ENCODE measurements at regions not wholly inside any gene's neighbourhood (a gene's known extent, or its start where the extent isn't known, plus 50 kb on each side); places are given as distances from the start of the nearest gene placed in this dataset.

- WGBS (ENCODE audit: extremely low coverage, insufficient coverage, insufficient read length) = 97% methylated on average over 1 of the region's 1 CpG
- Histone ChIP-seq H3K14ac (ENCODE audit: low read length) (no peak overlapping the region), H3K23ac (ENCODE audit: low read length) (no peak overlapping the region), H3K4me3 (ENCODE audit: low read depth, low read length) (no peak overlapping the region), H3K36me3 (ENCODE audit: control insufficient read depth in 1 of 2, insufficient read depth in 2 of 2, low read length in 2 of 2) (no peaks in the 10 kb centered on the region), H2BK120ac (ENCODE audit: insufficient read depth, low read length, poor library complexity) (no peak overlapping the region), H3K79me1 (ENCODE audit: low read length) (no peaks in the 10 kb centered on the region), H2AK5ac (ENCODE audit: low read length) (no peak overlapping the region), H3K9ac (ENCODE audit: low read length) (no peak overlapping the region), H4K91ac (ENCODE audit: low read depth, low read length) (no peak overlapping the region), H3K4me2 (ENCODE audit: low read length) (no peak overlapping the region), H3K27me3 (ENCODE audit: insufficient read depth, low read length) (no peaks in the 10 kb centered on the region), H2BK5ac (ENCODE audit: low read depth, low read length, poor library complexity) (no peak overlapping the region), H2BK12ac (ENCODE audit: low read length) (no peak overlapping the region), H3K79me2 (ENCODE audit: control insufficient read depth, insufficient read depth, low read length, poor library complexity) (no peaks in the 10 kb centered on the region), H3K18ac (ENCODE audit: low read length) (no peak overlapping the region), H3K27ac (ENCODE audit: low read depth, low read length) (no peak overlapping the region), H4K12ac (ENCODE audit: low read depth, low read length) (no peak overlapping the region), H3K9me3 (ENCODE audit: insufficient read depth, low read depth, low read length) (no peaks in the 10 kb centered on the region), H3K4me1 (ENCODE audit: control insufficient read depth in 1 of 2, insufficient read depth in 2 of 2, low read length in 2 of 2) (no peaks in the 10 kb centered on the region), H4K8ac (ENCODE audit: low read depth, low read length) (no peak overlapping the region), H3K4ac (ENCODE audit: low read depth, low read length) (no peak overlapping the region), H2AFZ (ENCODE audit: insufficient read depth, low read length, poor library complexity) (no peak overlapping the region)
- no peak for DNase-seq
These were observed 1259.2 kb downstream of the FSCB start for GRCh38 chr14:43247877-43248276.

GRCh38 chr14:43244142-43244625 lies 1262.9 kb downstream of the FSCB start:
- no peaks in the 10 kb centered on the region for H3K4me1 ChIP-seq (ENCODE audit: control insufficient read depth in 1 of 2, insufficient read depth in 2 of 2, low read length in 2 of 2)
- H4K12ac ChIP-seq (ENCODE audit: low read depth, low read length) = no peak overlapping the region
- H4K8ac ChIP-seq (ENCODE audit: low read depth, low read length) = no peak overlapping the region
- H3K23ac ChIP-seq (ENCODE audit: low read length) = no peak overlapping the region
- DNase-seq = no peak
- H3K79me1 ChIP-seq (ENCODE audit: low read length) = no peaks in the 10 kb centered on the region
- no peak overlapping the region for H2BK120ac ChIP-seq (ENCODE audit: insufficient read depth, low read length, poor library complexity)
- no peak overlapping the region for H3K27ac ChIP-seq (ENCODE audit: low read depth, low read length)
- no peak overlapping the region for H3K4me3 ChIP-seq (ENCODE audit: low read depth, low read length)
- no peak overlapping the region for H3K4me2 ChIP-seq (ENCODE audit: low read length)
- H2AFZ ChIP-seq (ENCODE audit: insufficient read depth, low read length, poor library complexity) = no peak overlapping the region
- H3K36me3 ChIP-seq (ENCODE audit: control insufficient read depth in 1 of 2, insufficient read depth in 2 of 2, low read length in 2 of 2) = no peaks in the 10 kb centered on the region
- no peak overlapping the region for H2BK12ac ChIP-seq (ENCODE audit: low read length)
- no peaks in the 10 kb centered on the region for H3K27me3 ChIP-seq (ENCODE audit: insufficient read depth, low read length)
- no peak overlapping the region for H2AK5ac ChIP-seq (ENCODE audit: low read length)
- no peak overlapping the region for H3K9ac ChIP-seq (ENCODE audit: low read length)
- no peak overlapping the region for H3K14ac ChIP-seq (ENCODE audit: low read length)
- H2BK5ac ChIP-seq (ENCODE audit: low read depth, low read length, poor library complexity) = no peak overlapping the region
- no peak overlapping the region for H3K4ac ChIP-seq (ENCODE audit: low read depth, low read length)
- no peaks in the 10 kb centered on the region for H3K9me3 ChIP-seq (ENCODE audit: insufficient read depth, low read depth, low read length)
- H3K18ac ChIP-seq (ENCODE audit: low read length) = no peak overlapping the region
- no CpG with 5 or more reads among the region's 2 CpGs for WGBS (ENCODE audit: extremely low coverage, insufficient coverage, insufficient read length)
- H4K91ac ChIP-seq (ENCODE audit: low read depth, low read length) = no peak overlapping the region
- no peaks in the 10 kb centered on the region for H3K79me2 ChIP-seq (ENCODE audit: control insufficient read depth, insufficient read depth, low read length, poor library complexity)

- Histone ChIP-seq H3K23ac (ENCODE audit: low read length) (no peak overlapping the region), H2BK120ac (ENCODE audit: insufficient read depth, low read length, poor library complexity) (no peak overlapping the region), H3K79me1 (ENCODE audit: low read length) (no peaks in the 10 kb centered on the region), H4K8ac (ENCODE audit: low read depth, low read length) (no peak overlapping the region), H3K4ac (ENCODE audit: low read depth, low read length) (no peak overlapping the region), H3K4me1 (ENCODE audit: control insufficient read depth in 1 of 2, insufficient read depth in 2 of 2, low read length in 2 of 2) (no peaks in the 10 kb centered on the region), H2AK5ac (ENCODE audit: low read length) (no peak overlapping the region), H4K12ac (ENCODE audit: low read depth, low read length) (no peak overlapping the region), H3K27me3 (ENCODE audit: insufficient read depth, low read length) (no peaks in the 10 kb centered on the region), H3K27ac (ENCODE audit: low read depth, low read length) (no peak overlapping the region), H3K4me2 (ENCODE audit: low read length) (no peak overlapping the region), H3K18ac (ENCODE audit: low read length) (no peak overlapping the region), H3K14ac (ENCODE audit: low read length) (no peak overlapping the region), H4K91ac (ENCODE audit: low read depth, low read length) (no peak overlapping the region), H3K9ac (ENCODE audit: low read length) (no peak overlapping the region), H3K9me3 (ENCODE audit: insufficient read depth, low read depth, low read length) (no peaks in the 10 kb centered on the region), H3K79me2 (ENCODE audit: control insufficient read depth, insufficient read depth, low read length, poor library complexity) (no peaks in the 10 kb centered on the region), H3K36me3 (ENCODE audit: control insufficient read depth in 1 of 2, insufficient read depth in 2 of 2, low read length in 2 of 2) (no peaks in the 10 kb centered on the region), H2AFZ (ENCODE audit: insufficient read depth, low read length, poor library complexity) (no peak overlapping the region), H2BK12ac (ENCODE audit: low read length) (no peak overlapping the region), H2BK5ac (ENCODE audit: low read depth, low read length, poor library complexity) (no peak overlapping the region), H3K4me3 (ENCODE audit: low read depth, low read length) (no peak overlapping the region)
- WGBS (ENCODE audit: extremely low coverage, insufficient coverage, insufficient read length) = no CpG with 5 or more reads among the region's 1 CpG
- DNase-seq = no peak
These were observed 1263.9 kb downstream of the FSCB start for GRCh38 chr14:43243168-43243567.

- Histone ChIP-seq H3K79me1 (ENCODE audit: low read length) (no peaks in the 10 kb centered on the region), H3K27me3 (ENCODE audit: insufficient read depth, low read length) (no peaks in the 10 kb centered on the region), H2BK120ac (ENCODE audit: insufficient read depth, low read length, poor library complexity) (no peak overlapping the region), H2AFZ (ENCODE audit: insufficient read depth, low read length, poor library complexity) (no peak overlapping the region), H3K23ac (ENCODE audit: low read length) (no peak overlapping the region), H3K14ac (ENCODE audit: low read length) (no peak overlapping the region), H3K9me3 (ENCODE audit: insufficient read depth, low read depth, low read length) (no peaks in the 10 kb centered on the region), H3K27ac (ENCODE audit: low read depth, low read length) (no peak overlapping the region), H3K4me3 (ENCODE audit: low read depth, low read length) (no peak overlapping the region), H2BK12ac (ENCODE audit: low read length) (no peak overlapping the region), H4K12ac (ENCODE audit: low read depth, low read length) (no peak overlapping the region), H3K4ac (ENCODE audit: low read depth, low read length) (no peak overlapping the region), H3K4me1 (ENCODE audit: control insufficient read depth in 1 of 2, insufficient read depth in 2 of 2, low read length in 2 of 2) (no peaks in the 10 kb centered on the region), H3K9ac (ENCODE audit: low read length) (no peak overlapping the region), H3K36me3 (ENCODE audit: control insufficient read depth in 1 of 2, insufficient read depth in 2 of 2, low read length in 2 of 2) (no peaks in the 10 kb centered on the region), H3K18ac (ENCODE audit: low read length) (no peak overlapping the region), H3K79me2 (ENCODE audit: control insufficient read depth, insufficient read depth, low read length, poor library complexity) (no peaks in the 10 kb centered on the region), H4K8ac (ENCODE audit: low read depth, low read length) (no peak overlapping the region), H4K91ac (ENCODE audit: low read depth, low read length) (no peak overlapping the region), H2BK5ac (ENCODE audit: low read depth, low read length, poor library complexity) (no peak overlapping the region), H2AK5ac (ENCODE audit: low read length) (no peak overlapping the region), H3K4me2 (ENCODE audit: low read length) (no peak overlapping the region)
- no peak for DNase-seq
- no CpG with 5 or more reads among the region's 2 CpGs for whole genome bisulfite sequencing (ENCODE audit: extremely low coverage, insufficient coverage, insufficient read length)
These were observed 1274.8 kb downstream of the FSCB start for GRCh38 chr14:43232261-43232660.
